Small intestine (tissue), 7 donors: ENCODE measurements at regions not wholly inside any gene's neighbourhood (a gene's known extent, or its start where the extent isn't known, plus 50 kb on each side); places are given as distances from the start of the nearest gene placed in this dataset.

Experiments used
- DNase-seq, 2 donors: peaks; one replicate each; pipeline versions ENCODE4 v3.0.0 to v3.0.0-alpha.2; 2013
- FAIRE-seq: peaks from 2 replicates; lab custom pipeline; 2012; peaks lifted over from hg19 to GRCh38; lab: Jason Lieb, UNC
- H3K27ac ChIP-seq, 3 donors: one replicate each; pipeline ENCODE4 v1.5.1; 2013; ENCODE audit warnings: low read length in 2 of 3, mild to moderate bottlenecking in 2 of 3, control low read depth in 1 of 3, inconsistent platforms in 1 of 3, low read depth in 1 of 3, moderate library complexity in 1 of 3
- H3K27me3 ChIP-seq, 3 donors: one replicate each; pipeline ENCODE4 v1.6.1; 2013; ENCODE audit warnings: low read length in 3 of 3, inconsistent platforms in 1 of 3; ENCODE audit not compliant: control insufficient read depth in 3 of 3, insufficient read depth in 3 of 3
- H3K36me3 ChIP-seq, 3 donors: one replicate each; pipeline ENCODE4 v1.6.1; 2013; ENCODE audit warnings: low read length in 3 of 3, inconsistent platforms in 1 of 3, low read depth in 1 of 3, mild to moderate bottlenecking in 1 of 3, moderate library complexity in 1 of 3; ENCODE audit not compliant: control insufficient read depth in 3 of 3, insufficient read depth in 2 of 3
- H3K4me1 ChIP-seq, 3 donors: one replicate each; pipeline ENCODE4 v1.6.1; 2013; ENCODE audit warnings: low read length in 2 of 3, inconsistent platforms in 1 of 3, low read depth in 1 of 3, mild to moderate bottlenecking in 1 of 3, moderate library complexity in 1 of 3; ENCODE audit not compliant: control insufficient read depth in 3 of 3, insufficient read depth in 2 of 3
- H3K4me3 ChIP-seq, 3 donors: one replicate each; pipeline ENCODE4 v1.5.1; 2013; ENCODE audit warnings: low read length in 3 of 3, control low read depth in 1 of 3, inconsistent platforms in 1 of 3, low read depth in 1 of 3, mild to moderate bottlenecking in 1 of 3, moderate library complexity in 1 of 3
- H3K9me3 ChIP-seq, 2 donors: one replicate each; pipeline ENCODE4 v1.6.1; 2013; ENCODE audit warnings: low read depth in 1 of 2, low read length in 1 of 2; ENCODE audit not compliant: control insufficient read depth in 2 of 2, insufficient read depth in 1 of 2
- WGBS, 3 donors: extraction: QIAGEN DNeasy Blood & Tissue Kit; methylation state at CpG; one replicate each; pipeline ENCODE4 v1.1.7; 2013; 5-methylcytosine and 5-hydroxymethylcytosine counted together
- donor health status: healthy with polysubstance abuse.
- donor health status: control.
- donor health status: control.
- donor health status: Bipolar disorder and iron deficiency.
- donor health status: healthy.

DNA sequence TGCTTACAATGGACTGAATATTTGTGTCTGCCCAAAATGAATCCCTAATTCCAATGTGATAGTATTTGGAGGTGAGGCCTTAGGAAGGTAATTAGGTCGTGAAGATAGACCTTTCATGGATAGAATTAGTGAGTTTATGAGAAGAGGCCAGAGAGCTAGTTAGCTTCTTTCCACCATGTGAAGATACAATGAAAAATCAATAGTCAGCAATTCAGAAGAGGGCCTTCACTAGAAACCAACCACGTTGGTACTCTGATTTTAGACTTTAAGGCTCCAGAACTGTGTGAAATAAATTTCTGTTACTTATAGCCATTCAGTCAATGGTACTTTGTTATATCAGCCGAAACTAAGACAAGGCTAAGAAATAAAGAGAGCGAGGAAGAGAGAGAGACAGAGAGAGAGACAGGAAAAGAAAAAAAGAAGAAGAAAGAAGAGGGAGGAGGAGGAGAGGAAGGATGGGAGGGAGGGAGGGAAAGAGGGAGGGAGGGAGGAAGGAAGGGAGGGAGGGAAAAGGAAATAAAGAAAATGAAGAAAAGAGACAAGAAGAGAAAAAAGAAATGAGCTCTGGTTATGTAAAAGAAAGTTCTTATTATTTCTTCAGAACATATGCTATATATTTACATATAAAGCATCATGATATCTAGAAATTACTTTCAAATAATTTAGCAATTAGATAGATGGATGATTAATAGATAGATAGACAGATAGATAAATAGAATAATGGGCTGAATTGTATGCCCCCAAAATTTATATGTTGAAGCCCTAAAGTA is 1725.3 kb downstream of the EFNA5 start:
- FAIRE-seq = no peak
- 57 to 83% (median 58%) methylated on average over 4 of the region's 4 CpGs for WGBS, 3 donors
- H3K4me3 ChIP-seq = no peak overlapping the region
- H3K9me3 ChIP-seq = no peaks in the 10 kb centered on the region
- H3K27ac ChIP-seq = no peak overlapping the region
- DNase-seq = no peak
- H3K4me1 ChIP-seq = no peaks in the 10 kb centered on the region
- no peaks in the 10 kb centered on the region for H3K27me3 ChIP-seq
- no peaks in the 10 kb centered on the region for H3K36me3 ChIP-seq

DNA sequence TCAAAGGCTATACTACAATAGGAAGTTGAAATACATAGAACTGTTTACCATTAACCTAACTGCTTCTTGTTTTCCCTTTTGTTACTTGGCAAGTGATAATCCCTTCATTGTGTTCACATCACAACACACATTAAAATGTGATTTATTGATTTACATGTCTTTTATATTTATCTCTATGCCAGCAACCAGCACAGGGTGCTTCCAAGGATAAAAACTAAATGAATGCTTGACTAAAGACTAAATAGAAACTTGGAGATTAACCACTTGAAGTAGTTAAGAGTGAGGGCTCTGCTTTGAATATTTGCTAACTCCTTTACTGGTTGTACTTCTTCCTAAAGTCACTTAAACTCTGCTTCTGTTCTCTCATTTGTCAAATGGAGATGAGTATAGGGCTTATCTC is 1730.6 kb downstream of the EFNA5 start:
- DNase-seq (no peak), FAIRE-seq (no peak)
- no peaks in the 10 kb centered on the region for H3K4me1 ChIP-seq
- H3K4me3 ChIP-seq = no peak overlapping the region
- H3K27me3 ChIP-seq = no peaks in the 10 kb centered on the region
- H3K9me3 ChIP-seq = peaks cover 0 to 4% of the 10 kb centered on the region in 2 donors
- H3K27ac ChIP-seq = no peak overlapping the region
- no peaks in the 10 kb centered on the region for H3K36me3 ChIP-seq

DNA sequence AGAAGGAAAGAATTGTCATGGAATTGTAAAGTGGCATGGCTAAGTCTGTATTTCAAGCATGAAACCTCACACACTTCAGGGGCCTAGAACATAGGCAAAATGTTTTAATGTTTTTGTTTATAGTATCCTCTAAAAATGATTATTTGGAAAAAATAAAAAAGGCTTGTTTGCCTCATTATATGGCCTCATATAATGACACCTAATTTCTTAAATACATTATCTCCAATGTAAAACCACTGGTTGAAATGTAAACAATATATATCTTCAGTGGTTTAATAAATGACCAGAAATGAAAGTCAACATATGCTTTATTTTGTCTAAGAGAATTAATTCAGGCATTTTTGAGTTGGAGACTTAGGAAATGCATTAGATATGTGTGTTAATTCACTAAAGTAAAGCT is 1736.6 kb downstream of the EFNA5 start:
- Histone ChIP-seq H3K4me3 (no peak overlapping the region), H3K9me3 (peaks cover 0 to 4% of the 10 kb centered on the region in 2 donors), H3K27me3 (no peaks in the 10 kb centered on the region), H3K4me1 (no peaks in the 10 kb centered on the region), H3K36me3 (no peaks in the 10 kb centered on the region), H3K27ac (no peak overlapping the region)
- FAIRE-seq = no peak
- no peak for DNase-seq

DNA sequence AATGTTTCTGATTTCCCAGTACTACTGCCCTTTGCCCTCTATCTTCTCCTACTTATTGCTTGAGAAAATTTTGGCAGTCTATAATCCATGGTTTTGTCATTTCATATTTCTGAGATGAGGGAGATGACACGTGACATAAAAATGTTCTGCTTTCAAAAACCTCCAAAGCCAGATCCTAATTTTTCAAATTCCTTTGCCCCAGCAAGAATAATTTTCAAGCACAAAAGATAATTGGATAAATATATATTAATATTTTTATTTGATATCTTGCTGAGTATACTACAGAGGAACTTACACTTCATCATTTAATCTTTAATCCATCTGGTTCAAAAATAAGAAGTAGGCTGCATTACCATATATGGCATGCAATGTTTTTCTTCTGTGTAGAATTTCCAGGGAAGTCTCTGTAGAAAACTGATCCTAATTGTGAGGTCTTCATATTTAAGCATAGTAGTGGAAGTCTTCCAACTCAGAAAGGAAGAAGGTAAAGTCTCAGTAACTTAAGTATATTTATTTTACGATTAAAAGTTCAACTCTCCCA is 1738.8 kb downstream of the EFNA5 start:
- H3K27me3 ChIP-seq = no peaks in the 10 kb centered on the region
- H3K4me1 ChIP-seq = no peaks in the 10 kb centered on the region
- no peak for FAIRE-seq
- H3K4me3 ChIP-seq = no peak overlapping the region
- H3K27ac ChIP-seq = no peak overlapping the region
- H3K36me3 ChIP-seq = no peaks in the 10 kb centered on the region
- no peak for DNase-seq
- no peaks in the 10 kb centered on the region for H3K9me3 ChIP-seq
- 65 to 91% (median 86%) methylated on average over 2 of the region's 2 CpGs for WGBS, 3 donors

DNA sequence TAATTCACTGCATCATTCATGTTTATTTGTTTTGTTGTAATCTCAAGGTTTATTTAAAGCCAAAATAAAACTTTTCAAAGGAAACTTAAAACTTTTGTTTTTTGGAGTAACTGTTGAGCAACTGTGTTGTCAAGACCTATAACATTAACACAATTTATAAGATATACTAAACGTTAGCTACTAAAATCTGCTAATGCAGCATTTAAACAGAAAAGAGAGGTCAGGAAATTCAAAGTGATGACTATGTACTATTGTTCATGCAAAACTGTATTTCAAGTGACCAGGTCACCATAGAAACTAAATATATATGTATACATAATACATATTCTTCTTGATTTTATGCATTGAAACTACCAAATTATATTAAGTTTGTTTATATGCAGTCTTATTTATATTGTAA is 1740.9 kb downstream of the EFNA5 start:
- no peak for DNase-seq
- no peak for FAIRE-seq
- Histone ChIP-seq H3K27me3 (no peaks in the 10 kb centered on the region), H3K27ac (no peak overlapping the region), H3K36me3 (no peaks in the 10 kb centered on the region), H3K4me3 (no peak overlapping the region), H3K4me1 (no peaks in the 10 kb centered on the region), H3K9me3 (no peaks in the 10 kb centered on the region)
- WGBS, 3 donors = 46 to 78% (median 63%) methylated on average over 1 of the region's 1 CpG

DNA sequence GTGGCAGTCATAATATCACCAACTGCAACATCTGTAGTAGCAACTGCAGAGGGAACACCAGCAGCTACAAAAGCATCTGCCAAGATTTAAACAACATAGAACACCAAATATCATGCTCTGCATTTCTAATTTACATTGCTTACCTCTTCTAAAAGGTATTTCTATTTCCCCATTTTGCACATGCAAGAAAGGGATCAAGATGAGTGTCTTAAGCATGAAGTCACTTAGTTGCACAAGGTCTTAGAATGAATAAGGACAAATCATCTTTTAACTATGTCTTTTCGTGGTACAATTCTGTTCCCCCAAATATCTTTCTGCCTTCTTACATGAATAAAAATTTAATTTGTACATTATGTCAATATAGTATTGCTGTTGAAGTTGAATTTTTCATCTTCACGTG is 1746.4 kb downstream of the EFNA5 start:
- Histone ChIP-seq H3K4me1 (no peaks in the 10 kb centered on the region), H3K4me3 (no peak overlapping the region), H3K27me3 (no peaks in the 10 kb centered on the region), H3K27ac (no peak overlapping the region), H3K9me3 (no peaks in the 10 kb centered on the region), H3K36me3 (no peaks in the 10 kb centered on the region)
- no peak for FAIRE-seq
- DNase-seq = no peak
- WGBS, 3 donors = 72 to 81% (median 80%) methylated on average over 2 of the region's 2 CpGs

DNA sequence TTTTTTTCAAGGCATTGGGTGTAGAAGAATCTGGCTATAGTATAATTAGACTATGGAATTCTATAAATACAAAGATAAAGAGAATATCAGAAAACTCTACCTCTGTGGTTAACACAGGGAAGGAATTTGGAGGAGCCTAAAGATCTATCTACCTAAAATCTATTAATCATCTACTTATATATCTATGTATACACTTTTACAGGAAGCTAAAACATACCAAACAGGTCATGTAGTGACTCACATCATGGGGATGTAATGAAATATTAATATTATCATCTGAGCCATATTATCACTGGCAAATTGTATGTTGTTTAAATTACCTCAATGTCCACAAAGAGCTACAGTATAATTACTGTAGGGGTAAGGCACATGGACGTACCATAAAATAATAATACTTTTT is 1748.2 kb downstream of the EFNA5 start:
- Histone ChIP-seq H3K36me3 (no peaks in the 10 kb centered on the region), H3K27ac (no peak overlapping the region), H3K4me3 (no peak overlapping the region), H3K9me3 (no peaks in the 10 kb centered on the region), H3K27me3 (no peaks in the 10 kb centered on the region), H3K4me1 (no peaks in the 10 kb centered on the region)
- WGBS, 3 donors = 69 to 85% (median 72%) methylated on average over 1 of the region's 1 CpG
- DNase-seq (no peak), FAIRE-seq (no peak)

DNA sequence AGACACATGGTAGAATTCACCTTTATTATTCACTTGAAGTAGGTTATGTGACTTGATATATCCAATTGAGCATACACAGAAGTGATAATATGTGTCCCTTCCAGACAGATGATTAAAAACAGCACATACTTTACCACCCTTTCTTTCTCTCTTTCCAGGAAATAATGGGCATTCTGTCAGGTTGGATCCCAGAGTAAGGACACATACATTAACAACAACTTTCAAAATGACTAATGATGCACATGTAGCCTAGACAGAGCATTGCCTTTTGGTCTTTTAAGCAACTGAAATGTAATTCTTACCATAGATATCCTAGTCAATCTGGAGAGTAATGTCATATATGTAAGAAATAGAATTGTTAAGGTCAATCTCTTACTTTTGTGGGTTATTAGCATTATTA is 1748.7 kb downstream of the EFNA5 start:
- H3K4me3 ChIP-seq = no peak overlapping the region
- no peaks in the 10 kb centered on the region for H3K27me3 ChIP-seq
- no peaks in the 10 kb centered on the region for H3K4me1 ChIP-seq
- H3K36me3 ChIP-seq = no peaks in the 10 kb centered on the region
- no peak overlapping the region for H3K27ac ChIP-seq
- no peaks in the 10 kb centered on the region for H3K9me3 ChIP-seq
- FAIRE-seq (no peak), DNase-seq (no peak)

DNA sequence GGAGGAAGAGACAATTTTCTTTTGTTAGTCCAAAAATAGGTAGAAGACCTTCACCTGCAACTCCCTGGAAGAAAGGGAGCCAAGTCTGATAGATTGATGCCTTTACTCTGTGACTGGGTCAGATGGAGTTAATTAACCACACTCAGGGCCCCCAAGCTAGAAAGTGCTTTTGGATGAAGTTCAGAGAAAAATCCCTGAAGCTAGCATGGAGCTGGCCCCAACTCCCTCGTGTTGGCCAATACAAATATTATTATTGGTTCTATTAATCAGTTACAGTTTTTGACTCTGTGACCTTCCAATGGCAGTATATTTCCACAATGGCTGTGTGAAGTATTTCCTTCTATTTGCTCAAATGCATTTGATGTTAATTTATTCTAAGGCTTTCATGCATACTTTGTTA is 1753.5 kb downstream of the EFNA5 start:
- H3K36me3 ChIP-seq = no peaks in the 10 kb centered on the region
- H3K4me3 ChIP-seq = no peak overlapping the region
- H3K4me1 ChIP-seq = no peaks in the 10 kb centered on the region
- 3 to 24% (median 5%) methylated on average over 1 of the region's 1 CpG for WGBS, 3 donors
- H3K27ac ChIP-seq = no peak overlapping the region
- FAIRE-seq (no peak), DNase-seq (no peak)
- no peaks in the 10 kb centered on the region for H3K27me3 ChIP-seq
- H3K9me3 ChIP-seq = no peaks in the 10 kb centered on the region
